GM21390 (cell line): ENCODE measurements at regions not wholly inside any gene's neighbourhood (a gene's known extent, or its start where the extent isn't known, plus 50 kb on each side); places are given as distances from the start of the nearest gene placed in this dataset.

ENCODE experiments used
- ATAC-seq: cut with Tn5 transposase; IDR thresholded peaks from one replicate; pipeline ENCODE4 v1.9.1; 2021; ENCODE audit not compliant: unreplicated experiment

DNA sequence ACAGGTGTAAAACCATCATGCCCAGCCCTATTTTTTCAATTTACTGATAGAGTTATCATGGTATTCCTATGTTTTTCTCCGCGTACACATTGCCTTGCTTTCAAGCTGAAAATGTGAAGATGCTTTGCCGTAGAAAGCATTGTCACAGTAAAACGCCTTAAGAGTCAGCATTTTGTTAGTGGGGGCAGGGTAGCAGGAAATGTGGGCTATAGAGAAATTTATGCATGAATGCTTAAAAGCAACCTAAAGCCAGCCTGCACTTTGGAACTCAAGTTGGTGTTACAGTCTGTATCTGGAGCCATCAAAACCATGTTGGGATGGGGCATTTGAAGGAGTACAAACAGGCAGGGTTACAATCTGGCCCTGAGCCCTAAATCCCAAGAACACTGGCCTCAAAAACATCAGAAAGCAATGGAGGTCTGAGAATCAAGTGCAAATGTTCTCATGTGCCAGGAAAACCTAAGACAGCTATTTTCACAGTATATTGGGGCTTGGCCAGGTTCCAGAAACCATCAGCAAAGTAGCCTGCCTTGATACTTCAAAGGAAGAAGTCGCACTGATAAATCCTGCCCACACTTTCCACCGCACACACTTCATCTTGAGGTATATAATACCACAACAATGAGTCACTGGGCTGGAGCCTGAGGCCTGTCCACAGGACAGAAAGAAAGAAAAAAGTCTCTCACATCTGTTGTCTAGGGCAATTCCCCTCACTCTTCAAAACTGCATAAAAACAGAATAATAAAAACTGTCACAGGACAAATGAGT, 313.8 kb downstream of the ENC1 start:
- peak; percentile 85 for ATAC-seq

DNA sequence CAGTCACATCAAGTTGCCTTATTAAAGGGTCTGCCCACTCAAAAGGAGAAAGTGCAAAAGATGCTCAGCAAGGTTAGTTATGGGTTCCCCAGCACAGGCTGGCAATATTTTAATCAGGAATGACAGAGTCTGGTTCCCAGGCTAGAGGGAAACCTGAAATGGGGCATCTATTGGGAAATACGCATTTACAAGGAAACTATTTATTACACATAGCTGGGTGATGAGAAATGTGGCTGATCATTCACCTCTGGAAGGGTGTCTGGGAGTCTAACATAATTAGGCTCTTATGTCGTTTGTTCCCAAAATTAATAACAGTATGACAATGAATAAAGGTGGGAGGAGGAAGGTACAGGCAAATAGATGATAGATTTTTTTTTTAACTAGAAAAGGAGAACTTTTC, 314.7 kb downstream of the ENC1 start:
- no peak for ATAC-seq

GRCh38 chr5:74324556-74324955, 316.0 kb downstream of the ENC1 start:
- ATAC-seq = no peak

- ATAC-seq = no peak
Measured at GRCh38 chr5:74322944-74323343, 317.6 kb downstream of the ENC1 start.

GRCh38 chr5:74322191-74322590, 318.3 kb downstream of the ENC1 start:
- no peak for ATAC-seq

- ATAC-seq = no peak
Measured at GRCh38 chr5:74321326-74321725, 319.2 kb downstream of the ENC1 start.

- no peak for ATAC-seq
Measured at GRCh38 chr5:74320526-74320925, 320.0 kb downstream of the ENC1 start.

DNA sequence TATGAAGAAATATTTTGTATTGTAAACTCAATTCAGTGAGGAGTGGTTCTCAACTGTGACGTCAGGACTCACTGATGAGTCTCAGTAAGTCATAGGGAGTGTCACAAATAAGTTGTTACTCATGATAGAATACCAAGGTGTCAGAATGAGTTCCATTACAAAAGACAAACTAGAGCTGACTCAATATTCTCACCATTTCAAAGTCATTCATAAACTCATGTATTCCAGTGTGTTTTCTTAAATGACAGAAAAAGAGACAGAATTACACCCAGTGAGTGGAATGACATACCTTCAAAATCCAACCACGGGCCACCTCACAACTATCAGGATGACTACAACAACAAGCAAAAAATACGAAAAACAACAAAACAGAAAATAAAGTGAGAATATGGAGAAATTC, 321.5 kb downstream of the ENC1 start:
- no peak for ATAC-seq

GRCh38 chr5:74316064-74316603, 324.4 kb downstream of the ENC1 start:
- peak; percentile 52 for ATAC-seq

DNA sequence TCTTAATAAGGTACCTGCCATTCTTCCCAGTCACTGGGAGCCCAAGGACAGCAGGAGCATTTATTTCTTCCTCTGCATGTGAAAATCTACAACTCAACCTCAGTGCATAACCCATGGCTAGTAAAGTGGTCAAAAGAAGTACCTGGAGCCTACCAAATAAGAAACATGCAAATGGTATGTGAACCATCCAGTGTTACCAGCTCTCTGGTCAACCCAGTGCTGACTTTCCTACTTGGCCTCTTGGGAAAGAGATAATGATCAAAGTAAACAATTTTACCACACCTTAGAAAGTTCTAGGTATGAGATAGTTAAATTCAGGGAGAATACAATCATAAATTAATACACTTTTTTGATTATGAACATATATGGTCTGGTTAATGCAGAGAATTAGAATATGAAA, 325.6 kb downstream of the ENC1 start:
- no peak for ATAC-seq

DNA sequence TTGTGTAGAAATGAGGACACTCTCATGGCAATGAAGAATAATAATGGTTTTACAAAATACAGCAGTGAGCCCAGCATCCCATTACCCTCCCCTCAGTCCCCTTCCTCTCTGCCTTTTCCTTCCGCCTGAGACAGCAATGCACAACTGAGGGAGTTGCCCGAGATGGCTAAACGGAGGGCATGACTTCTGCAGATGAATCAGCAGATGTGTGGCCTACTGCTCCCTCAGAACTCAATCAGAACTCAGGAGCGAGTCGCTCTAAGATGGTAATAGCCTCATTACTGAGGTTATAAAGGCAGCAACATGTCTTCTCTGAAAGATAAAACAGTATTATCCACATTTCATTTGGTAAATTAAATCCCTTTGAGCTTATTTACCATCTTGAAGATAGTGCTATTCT, 326.6 kb downstream of the ENC1 start:
- no peak for ATAC-seq

DNA sequence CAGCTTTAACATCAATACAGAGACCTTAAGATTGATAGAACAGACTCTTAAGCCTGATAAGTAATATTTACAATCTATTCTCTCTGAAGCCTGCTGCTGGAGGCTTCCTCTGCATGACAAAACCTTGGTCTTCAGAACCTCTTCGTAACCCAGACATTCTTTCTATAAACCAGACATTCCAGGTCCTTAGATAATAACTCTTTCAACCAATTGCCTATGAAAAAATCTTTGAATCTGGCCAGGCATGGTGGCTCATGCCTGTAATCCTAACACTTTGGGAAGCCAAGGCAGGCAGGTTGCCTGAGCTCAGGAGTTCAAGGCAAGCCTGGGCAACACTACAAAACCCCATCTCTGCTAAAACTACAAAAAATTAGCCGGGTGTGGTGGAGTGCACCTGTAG, 327.8 kb downstream of the ENC1 start:
- ATAC-seq = no peak

- ATAC-seq = no peak
Measured at GRCh38 chr5:74311961-74312360, 328.6 kb downstream of the ENC1 start.

DNA sequence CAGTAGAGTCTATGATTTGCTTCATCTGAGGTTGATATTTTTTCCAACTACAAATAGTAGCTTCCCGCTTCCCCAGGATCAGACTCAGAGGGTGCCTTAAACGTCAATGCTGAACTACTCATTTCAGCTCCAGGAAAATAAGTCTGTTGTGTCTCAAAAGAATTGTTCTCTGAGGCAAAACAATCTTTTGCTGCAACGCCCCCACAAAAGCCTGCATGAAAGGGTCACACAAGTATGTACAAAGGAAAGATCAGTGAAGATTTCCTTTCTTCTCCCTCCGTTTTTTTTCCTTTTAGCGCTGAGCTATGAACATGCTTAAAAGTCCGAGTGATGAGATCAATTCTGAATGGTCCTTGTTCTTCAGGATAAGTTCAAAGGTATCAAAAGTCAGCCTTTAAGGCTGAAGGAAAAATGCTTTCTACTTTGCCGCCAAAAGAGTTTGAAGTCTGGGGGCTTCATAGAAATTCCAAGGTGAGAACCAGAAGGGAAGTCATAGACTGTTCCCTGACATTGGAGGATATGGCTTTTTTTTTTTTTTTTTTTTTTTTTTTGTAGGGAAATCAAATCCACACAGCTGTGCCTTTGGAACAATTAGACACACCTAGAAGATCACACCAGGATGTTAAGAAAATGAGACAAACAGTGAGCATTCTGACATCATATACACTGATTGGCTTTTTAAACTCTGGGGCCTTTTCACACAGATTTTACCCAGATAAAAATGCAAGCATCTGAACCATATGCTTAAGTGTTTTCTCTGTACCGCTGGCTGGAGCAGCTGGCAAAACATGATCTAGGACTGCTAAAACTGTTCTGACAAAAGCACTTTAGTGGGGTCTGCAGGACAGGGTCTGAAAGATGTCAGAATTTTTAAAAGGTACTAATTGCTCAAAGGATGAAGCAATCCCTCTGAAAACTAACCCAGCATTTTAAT, 329.3 kb downstream of the ENC1 start:
- ATAC-seq = no peak

DNA sequence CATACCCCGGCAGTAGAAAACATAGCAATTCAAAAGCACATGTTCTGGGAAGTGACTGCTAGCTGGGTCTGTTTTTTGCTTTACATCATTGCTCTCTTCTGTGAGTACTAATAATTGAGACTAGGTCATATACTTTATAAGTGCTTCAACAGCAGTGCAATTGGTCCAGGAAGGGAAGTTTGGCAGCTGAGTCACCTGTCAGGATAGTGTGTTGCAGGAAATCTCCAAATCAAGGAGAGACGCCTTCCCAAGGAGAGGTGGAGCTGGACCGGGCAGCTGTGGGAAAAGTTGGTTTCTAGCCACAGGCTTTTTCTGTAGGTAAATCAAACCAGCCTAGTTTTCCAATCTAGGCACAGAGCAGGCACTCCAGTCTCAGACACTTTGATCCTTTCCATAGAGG, 330.1 kb downstream of the ENC1 start:
- ATAC-seq = no peak

DNA sequence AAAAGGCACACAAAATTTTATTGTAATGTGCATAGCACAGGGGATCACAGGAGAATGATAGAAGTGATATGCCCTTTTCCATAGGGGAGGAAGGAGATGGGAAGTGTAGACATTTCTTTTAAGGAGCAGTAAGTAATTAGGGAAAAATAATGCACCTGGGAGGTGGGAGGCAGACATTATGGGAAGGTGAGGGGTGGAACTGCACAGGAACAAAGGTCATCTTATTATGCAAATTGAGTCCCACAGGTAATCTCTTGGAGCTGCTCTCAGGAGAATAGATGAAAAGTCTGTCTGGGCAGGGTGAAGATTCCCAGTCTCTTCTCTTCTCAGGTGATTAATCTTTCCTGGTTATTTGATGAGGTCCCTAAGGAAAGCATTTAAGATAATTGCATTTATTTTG, 331.5 kb downstream of the ENC1 start:
- ATAC-seq = no peak

DNA sequence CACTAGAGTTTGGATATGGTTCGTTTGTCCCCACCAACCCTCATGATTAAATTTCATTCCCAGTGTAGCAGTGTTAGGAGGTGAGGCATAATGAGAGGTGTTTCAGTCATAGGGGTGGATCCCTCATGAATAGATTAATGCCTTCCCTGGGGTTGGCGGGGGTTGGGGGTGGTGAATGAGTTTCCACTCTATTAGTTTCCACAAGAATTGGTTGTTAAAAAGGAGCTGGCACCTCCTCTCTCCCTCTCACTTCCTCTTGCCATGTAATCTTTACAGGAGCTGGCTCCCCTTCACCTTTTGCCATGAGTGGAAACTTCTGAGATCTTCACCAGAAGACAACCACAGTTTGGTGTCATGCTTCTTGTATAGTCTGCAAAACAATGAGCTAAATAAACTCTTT, 333.7 kb downstream of the ENC1 start:
- ATAC-seq = no peak

DNA sequence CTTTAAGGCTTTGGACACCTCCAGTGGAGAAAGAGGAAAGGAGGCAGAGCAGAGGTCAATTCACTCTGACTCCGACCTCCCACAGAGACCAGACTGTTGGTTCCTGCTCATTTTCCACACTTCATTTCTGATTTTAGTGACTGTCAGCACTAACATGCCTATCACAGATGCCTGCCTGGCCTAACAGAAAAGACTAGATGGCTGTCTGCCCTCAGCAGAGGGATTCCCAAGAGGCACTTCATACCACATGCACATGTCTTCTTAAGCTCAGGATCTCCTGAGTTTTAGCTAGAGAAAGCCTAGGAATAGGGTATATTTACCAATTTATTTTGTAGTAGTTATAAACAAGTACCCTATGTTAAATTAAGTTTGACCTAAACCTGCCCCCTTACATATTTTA, 336.0 kb downstream of the ENC1 start:
- no peak for ATAC-seq

- ATAC-seq = no peak
Measured at GRCh38 chr5:74303578-74303977, 336.9 kb downstream of the ENC1 start.

GRCh38 chr5:74301576-74301975, 339.0 kb downstream of the ENC1 start:
- ATAC-seq = no peak

DNA sequence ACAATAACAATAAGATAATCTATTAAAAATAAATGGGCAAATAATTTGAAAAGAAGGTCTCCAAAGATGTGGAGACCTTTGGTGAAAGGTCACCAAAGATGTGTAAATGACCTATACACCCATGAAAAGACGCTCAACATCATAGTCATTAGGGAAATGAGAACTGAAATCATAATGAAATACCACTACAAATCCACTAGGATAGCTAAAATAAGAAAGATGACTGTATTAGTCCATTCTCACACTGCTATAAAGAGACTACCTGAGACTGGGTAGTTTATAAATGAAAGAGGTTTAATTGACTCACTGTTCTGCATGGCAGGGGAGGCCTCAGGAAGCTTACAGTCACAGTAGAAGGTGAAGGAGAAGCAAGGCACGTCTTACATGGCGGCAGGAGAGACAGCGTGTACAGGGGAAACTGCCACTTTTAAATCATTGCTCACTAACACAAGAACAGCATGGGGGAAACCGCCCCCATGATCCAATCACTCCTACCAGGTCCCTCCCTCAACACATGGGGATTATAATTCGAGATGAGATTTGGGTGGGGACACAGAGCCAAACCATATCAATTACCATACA, 339.6 kb downstream of the ENC1 start:
- no peak for ATAC-seq

- no peak for ATAC-seq
Measured at GRCh38 chr5:74299833-74300232, 340.7 kb downstream of the ENC1 start.
